WTC11 (cell line): ENCODE measurements at regions not wholly inside any gene's neighbourhood (a gene's known extent, or its start where the extent isn't known, plus 50 kb on each side); places are given as distances from the start of the nearest gene placed in this dataset.

Experiments
- ATAC-seq: fragments of 200-7000 bp; cut with Tn5 transposase; 2 replicates; pipeline ENCODE4 v1.10.0; 2021; ENCODE audit warnings: mild to moderate bottlenecking, moderate library complexity
- CTCF ChIA-PET: fragments of 300-600 bp; sonication (Branson Sonifier 250); formaldehyde crosslinking; loops from one replicate; lab custom pipeline; 2021; ENCODE audit warnings: antibody characterized with exemption; lab: Charles Lee
- POLR2A ChIA-PET: fragments of 350-600 bp; sonication (Branson Sonifier 250); formaldehyde crosslinking; loops from one replicate; lab custom pipeline; 2021; ENCODE audit warnings: antibody characterized with exemption; lab: Charles Lee
- DNase-seq: peaks from one replicate; pipeline ENCODE4 v3.0.0; 2021; ENCODE audit warnings: low spot score
- H3K27ac Mint-ChIP-seq: 2 replicates; pipeline ENCODE4 v1.8.0; 2021; ENCODE audit warnings: mixed read lengths
- H3K27me3 Mint-ChIP-seq: 2 replicates; pipeline ENCODE4 v1.8.0; 2021; ENCODE audit warnings: low read depth, mild to moderate bottlenecking, moderate library complexity, mixed read lengths
- H3K36me3 Mint-ChIP-seq: 2 replicates; pipeline ENCODE4 v1.8.0; 2021; ENCODE audit warnings: mixed read lengths
- H3K4me1 Mint-ChIP-seq: 2 replicates; pipeline ENCODE4 v1.8.0; 2022; ENCODE audit warnings: mixed read lengths
- H3K4me3 Mint-ChIP-seq: 2 replicates; pipeline ENCODE4 v1.8.0; 2021; ENCODE audit warnings: mild to moderate bottlenecking, moderate library complexity, mixed read lengths
- H3K9me3 Mint-ChIP-seq: 2 replicates; pipeline ENCODE4 v1.8.0; 2021; ENCODE audit warnings: mixed read lengths
- AFF4 ChIP-seq: sonication (generic); formaldehyde crosslinking; IDR thresholded peaks from 2 replicates; pipeline ENCODE4 v1.8.1; 2023; ENCODE audit warnings: mild to moderate bottlenecking, missing genetic modification reagents, borderline replicate concordance
- ATF1 ChIP-seq: sonication (generic); formaldehyde crosslinking; IDR thresholded peaks from 2 replicates; pipeline ENCODE4 v1.8.1; 2023; ENCODE audit warnings: mild to moderate bottlenecking, moderate library complexity, missing genetic modification reagents
- CDX4 ChIP-seq: fragments of 250-450 bp; sonication (Bioruptor Pico); IDR thresholded peaks from 2 replicates; pipeline ENCODE4 v1.9.0; 2021; ENCODE audit warnings: moderate library complexity, mild to moderate bottlenecking, inconsistent platforms, borderline replicate concordance
- CTCF ChIP-seq: fragments of 200-600 bp; IDR thresholded peaks from 2 replicates; pipeline ENCODE4 v1.8.0; 2022; ENCODE audit warnings: antibody characterized with exemption
- E2F1 ChIP-seq: sonication (generic); formaldehyde crosslinking; IDR thresholded peaks from 2 replicates; pipeline ENCODE4 v1.8.0; 2022; ENCODE audit warnings: mild to moderate bottlenecking, missing genetic modification reagents
- ELF4 ChIP-seq: sonication (generic); formaldehyde crosslinking; IDR thresholded peaks from 2 replicates; pipeline ENCODE4 v1.8.1; 2022; ENCODE audit warnings: low read depth, mild to moderate bottlenecking, moderate library complexity, missing genetic modification reagents
- FOXK1 ChIP-seq: sonication (generic); formaldehyde crosslinking; IDR thresholded peaks from 2 replicates; pipeline ENCODE4 v1.8.0; 2022; ENCODE audit warnings: mild to moderate bottlenecking, moderate library complexity, missing genetic modification reagents
- GTF2I ChIP-seq: fragments of 250-450 bp; sonication (Bioruptor Pico); conservative IDR thresholded peaks from 2 replicates; pipeline ENCODE4 v1.4.0; 2021; ENCODE audit warnings: mild to moderate bottlenecking
- HMGXB4 ChIP-seq: sonication (generic); formaldehyde crosslinking; IDR thresholded peaks from 2 replicates; pipeline ENCODE4 v1.8.1; 2023; ENCODE audit warnings: mild to moderate bottlenecking, moderate library complexity, missing genetic modification reagents
- JUN ChIP-seq: sonication (generic); formaldehyde crosslinking; IDR thresholded peaks from 2 replicates; pipeline ENCODE4 v1.8.0; 2023; ENCODE audit warnings: mild to moderate bottlenecking, missing genetic modification reagents
- MYBL2 ChIP-seq: sonication (generic); formaldehyde crosslinking; IDR thresholded peaks from 2 replicates; pipeline ENCODE4 v1.8.1; 2023; ENCODE audit warnings: mild to moderate bottlenecking, moderate library complexity, missing genetic modification reagents
- NFATC4 ChIP-seq: fragments of 250-450 bp; sonication (Bioruptor Pico); IDR thresholded peaks from 2 replicates; pipeline ENCODE4 v1.9.0; 2021; ENCODE audit warnings: mild to moderate bottlenecking
- NR2C2 ChIP-seq: sonication (generic); formaldehyde crosslinking; IDR thresholded peaks from 2 replicates; pipeline ENCODE4 v1.8.0; 2022; ENCODE audit warnings: mild to moderate bottlenecking, missing genetic modification reagents
- PREB ChIP-seq: sonication (generic); formaldehyde crosslinking; IDR thresholded peaks from 2 replicates; pipeline ENCODE4 v1.8.1; 2022; ENCODE audit warnings: mild to moderate bottlenecking, missing genetic modification reagents, moderate library complexity, borderline replicate concordance
- RORB ChIP-seq: fragments of 250-450 bp; sonication (Bioruptor Pico); IDR thresholded peaks from 2 replicates; pipeline ENCODE4 v1.9.0; 2021; ENCODE audit warnings: mild to moderate bottlenecking
- SMAD4 ChIP-seq: sonication (generic); formaldehyde crosslinking; IDR thresholded peaks from 2 replicates; pipeline ENCODE4 v1.8.0; 2022; ENCODE audit warnings: mild to moderate bottlenecking, missing genetic modification reagents
- SP1 ChIP-seq: sonication (generic); formaldehyde crosslinking; conservative IDR thresholded peaks from 2 replicates; pipeline ENCODE4 v1.8.1; 2022; ENCODE audit warnings: missing genetic modification reagents
- ZNF423 ChIP-seq: fragments of 250-450 bp; sonication (Bioruptor Pico); IDR thresholded peaks from 2 replicates; pipeline ENCODE4 v2.1.2; 2022; ENCODE audit warnings: mild to moderate bottlenecking, moderate library complexity
- ZNF512 ChIP-seq: sonication (generic); formaldehyde crosslinking; IDR thresholded peaks from 2 replicates; pipeline ENCODE4 v1.8.1; 2022; ENCODE audit warnings: missing genetic modification reagents, borderline replicate concordance

- TF ChIP-seq AFF4 (no peak), E2F1 (CRISPR knock-in tag) (no peak)
Measured at GRCh38 chr13:100835695-100836094, 161.1 kb upstream of the TMTC4 start (continued).

GRCh38 chr13:100833427-100833826 lies 158.8 kb upstream of the TMTC4 start:
- Mint-ChIP-seq H3K9me3 (peaks cover 11% of the 10 kb centered on the region), H3K36me3 (peaks cover 3% of the 10 kb centered on the region; the same call in 1 of the 2 replicates), H3K4me3 (no peak overlapping the region), H3K4me1 (peaks cover 5% of the 10 kb centered on the region), H3K27ac (no peak overlapping the region), H3K27me3 (peaks cover 3% of the 10 kb centered on the region)
- ATAC-seq (no peak), DNase-seq (no peak)
- CTCF ChIA-PET = no interaction called here
- POLR2A ChIA-PET = no interaction called here
- no peak for TF ChIP-seq NFATC4
- TF ChIP-seq PREB (CRISPR knock-in tag) = no peak
- TF ChIP-seq ELF4 (CRISPR knock-in tag) = no peak
- no peak for TF ChIP-seq NR2C2 (CRISPR knock-in tag)

GRCh38 chr13:100828226-100828625 lies 153.6 kb upstream of the TMTC4 start:
- peak; percentile 97 for ATAC-seq
- Mint-ChIP-seq H3K4me3 (no peak overlapping the region), H3K9me3 (peaks cover 11% of the 10 kb centered on the region), H3K4me1 (peaks cover 10% of the 10 kb centered on the region)
- no peak for DNase-seq
- TF ChIP-seq ZNF423 (CRISPR knock-in tag) (no peak), CDX4 (no peak), ZNF512 (CRISPR knock-in tag) (no peak), RORB (no peak), SMAD4 (CRISPR knock-in tag) (no peak), MYBL2 (CRISPR knock-in tag) (no peak), FOXK1 (CRISPR knock-in tag) (no peak), JUN (no peak), ATF1 (CRISPR knock-in tag) (no peak), CTCF (no peak), E2F1 (CRISPR knock-in tag) (no peak), SP1 (CRISPR knock-in tag) (no peak), GTF2I (no peak), HMGXB4 (CRISPR knock-in tag) (no peak)
- TF ChIP-seq, all 79 proteins: peak for 0
- POLR2A ChIA-PET = no interaction called here
- H3K36me3 Mint-ChIP-seq = peaks cover 3% of the 10 kb centered on the region; the same call in 1 of the 2 replicates
- peaks cover 3% of the 10 kb centered on the region for H3K27me3 Mint-ChIP-seq
- CTCF ChIA-PET = interaction anchor here (0.6 to 2.9 kb wide), 19 partner anchors 12 to 300 kb away, joined by 3 to 15 read pairs (median 4); partner anchors contain the start of gene TMTC4
- H3K27ac Mint-ChIP-seq = no peak overlapping the region
